ENCODE measurements at regions not wholly inside any gene's neighbourhood (a gene's known extent, or its start where the extent isn't known, plus 50 kb on each side); places are given as distances from the start of the nearest gene placed in this dataset.

- TF ChIP-seq, protein P1, sequence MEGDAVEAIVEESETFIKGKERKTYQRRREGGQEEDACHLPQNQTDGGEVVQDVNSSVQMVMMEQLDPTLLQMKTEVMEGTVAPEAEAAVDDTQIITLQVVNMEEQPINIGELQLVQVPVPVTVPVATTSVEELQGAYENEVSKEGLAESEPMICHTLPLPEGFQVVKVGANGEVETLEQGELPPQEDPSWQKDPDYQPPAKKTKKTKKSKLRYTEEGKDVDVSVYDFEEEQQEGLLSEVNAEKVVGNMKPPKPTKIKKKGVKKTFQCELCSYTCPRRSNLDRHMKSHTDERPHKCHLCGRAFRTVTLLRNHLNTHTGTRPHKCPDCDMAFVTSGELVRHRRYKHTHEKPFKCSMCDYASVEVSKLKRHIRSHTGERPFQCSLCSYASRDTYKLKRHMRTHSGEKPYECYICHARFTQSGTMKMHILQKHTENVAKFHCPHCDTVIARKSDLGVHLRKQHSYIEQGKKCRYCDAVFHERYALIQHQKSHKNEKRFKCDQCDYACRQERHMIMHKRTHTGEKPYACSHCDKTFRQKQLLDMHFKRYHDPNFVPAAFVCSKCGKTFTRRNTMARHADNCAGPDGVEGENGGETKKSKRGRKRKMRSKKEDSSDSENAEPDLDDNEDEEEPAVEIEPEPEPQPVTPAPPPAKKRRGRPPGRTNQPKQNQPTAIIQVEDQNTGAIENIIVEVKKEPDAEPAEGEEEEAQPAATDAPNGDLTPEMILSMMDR (IDR thresholded peaks at IDR 0.05): no peak
- TF ChIP-seq POLR2A (IDR thresholded peaks at IDR 0.05): no peak
Observed at GRCh38 chr2:239671471-239671870, 270.7 kb upstream of the HDAC4 start.

Measured in tibial nerve (tissue), 3 donors.